HG03159 (cell line): ENCODE measurements at regions not wholly inside any gene's neighbourhood (a gene's known extent, or its start where the extent isn't known, plus 50 kb on each side); places are given as distances from the start of the nearest gene placed in this dataset.
"Not testable (repeated sequence)": the region's sequence is repeated elsewhere in the genome, so short reads cannot be mapped to it uniquely, and the experiment has no call there.

ENCODE experiments used
- ATAC-seq: cut with Tn5 transposase; IDR thresholded peaks from one replicate; pipeline ENCODE4 v1.9.1; 2021; ENCODE audit warnings: mild to moderate bottlenecking, moderate library complexity; ENCODE audit not compliant: unreplicated experiment

DNA sequence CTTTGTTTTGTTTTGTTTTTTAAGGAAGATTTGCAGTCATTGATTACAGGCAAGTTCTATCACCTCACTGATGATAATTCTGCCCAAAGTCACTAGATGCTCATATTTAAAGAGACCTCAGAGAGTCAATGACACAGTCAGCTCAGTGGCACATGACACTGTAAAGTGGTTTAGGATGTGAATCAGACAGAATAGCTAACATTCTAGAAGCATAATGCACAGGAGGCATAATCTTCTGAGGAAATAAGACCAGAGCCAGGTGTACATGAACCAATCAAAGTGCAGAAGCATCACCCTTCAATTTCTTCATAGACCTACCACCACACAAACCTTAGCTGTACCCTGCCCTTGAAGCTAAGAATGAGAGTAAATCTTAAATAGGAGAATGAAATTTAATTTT lies 268.5 kb downstream of the BRINP2 start:
- no peak for ATAC-seq

DNA sequence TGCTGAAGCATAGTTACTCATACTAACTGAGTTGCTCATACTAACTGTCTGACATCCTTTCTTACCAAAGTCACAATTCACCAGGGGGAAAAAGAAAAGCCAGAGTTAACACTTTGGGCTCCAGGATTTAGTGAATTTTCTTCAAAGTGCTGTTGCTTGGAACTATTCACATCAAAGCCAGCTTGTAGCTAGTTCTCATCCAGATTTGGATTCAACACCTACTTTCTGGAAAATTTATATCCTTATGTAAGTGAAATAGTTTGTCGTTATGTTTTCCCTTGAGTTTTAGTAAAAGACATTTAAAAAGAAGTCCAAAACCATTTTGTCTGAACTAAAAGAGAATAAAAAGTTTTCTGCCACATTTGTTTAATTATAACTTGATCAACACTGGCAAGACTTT lies 264.6 kb downstream of the BRINP2 start:
- no peak for ATAC-seq

DNA sequence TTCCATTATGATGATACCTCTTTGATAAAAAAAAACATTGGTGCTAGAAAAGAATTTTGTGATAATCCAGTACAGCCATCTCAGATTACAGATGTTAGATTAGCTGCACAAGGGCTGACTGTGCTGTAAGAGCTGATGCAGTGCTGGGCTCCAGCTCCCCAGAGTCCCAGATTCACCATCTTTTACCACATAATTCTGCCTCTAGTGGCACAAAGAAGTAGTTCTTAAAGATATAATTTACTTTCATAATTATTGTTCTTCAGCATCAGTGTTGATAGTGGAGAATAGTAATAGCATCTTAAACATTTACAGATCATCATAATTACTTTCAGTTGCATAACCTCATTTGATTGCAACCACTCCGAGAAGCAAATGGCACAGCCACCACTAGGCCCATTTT lies 262.1 kb downstream of the BRINP2 start:
- peak; percentile 76 for ATAC-seq

DNA sequence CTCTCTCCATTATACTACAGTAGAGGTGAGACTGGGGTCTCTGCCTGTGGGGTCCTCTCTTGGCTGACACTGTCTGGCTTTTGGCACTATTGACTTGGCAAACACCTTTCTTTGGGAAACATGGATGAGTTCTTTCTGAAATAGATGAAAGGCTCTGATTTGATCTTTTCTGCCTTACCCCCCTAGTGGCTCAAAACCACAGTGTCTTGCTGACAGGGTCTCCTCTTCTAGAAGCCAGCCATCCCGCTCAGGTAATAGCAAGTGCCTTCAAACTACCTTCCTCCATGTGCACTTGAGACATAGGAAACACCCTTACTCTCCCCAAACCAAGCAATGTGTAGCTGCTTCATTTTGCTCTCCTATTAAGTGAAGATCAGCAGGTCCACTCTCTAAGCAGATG lies 260.4 kb downstream of the BRINP2 start:
- ATAC-seq, result no peak

DNA sequence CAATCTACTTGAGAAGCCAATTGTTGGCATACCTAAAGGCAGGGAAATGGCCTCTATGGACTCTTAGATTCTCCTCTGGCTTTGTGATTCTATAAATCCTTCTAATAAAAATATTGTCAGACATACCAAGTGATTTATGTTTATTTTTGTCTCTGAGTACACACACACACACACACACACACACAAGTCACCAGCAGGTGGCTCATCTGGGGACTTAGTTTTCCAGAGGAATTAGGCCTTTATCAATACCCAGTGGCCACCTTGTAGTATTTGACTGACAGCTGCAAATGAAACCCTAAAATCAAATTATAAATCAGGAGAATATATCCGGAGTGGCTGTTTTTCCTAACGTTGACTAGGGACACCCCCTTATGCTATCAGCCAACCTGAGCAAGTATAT lies 258.5 kb downstream of the BRINP2 start:
- no peak for ATAC-seq

DNA sequence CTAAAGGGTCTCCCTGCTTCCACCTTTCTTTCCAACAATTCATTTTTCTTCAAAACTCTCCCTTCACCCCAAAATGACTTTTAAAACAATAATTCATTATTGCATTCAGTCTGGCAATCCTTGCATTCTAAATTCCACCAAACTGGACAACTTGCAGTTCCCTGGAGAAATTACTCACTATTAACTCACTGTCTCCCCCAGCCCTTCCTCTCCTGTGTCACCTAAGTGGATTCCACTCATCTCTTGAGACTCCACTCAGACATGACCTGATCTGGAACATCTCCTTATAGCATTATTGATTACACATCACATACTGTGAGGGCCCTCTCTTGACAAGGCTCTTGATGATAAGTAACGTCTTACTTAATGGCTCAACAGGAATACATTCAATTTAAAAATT lies 257.1 kb downstream of the BRINP2 start:
- no peak for ATAC-seq

DNA sequence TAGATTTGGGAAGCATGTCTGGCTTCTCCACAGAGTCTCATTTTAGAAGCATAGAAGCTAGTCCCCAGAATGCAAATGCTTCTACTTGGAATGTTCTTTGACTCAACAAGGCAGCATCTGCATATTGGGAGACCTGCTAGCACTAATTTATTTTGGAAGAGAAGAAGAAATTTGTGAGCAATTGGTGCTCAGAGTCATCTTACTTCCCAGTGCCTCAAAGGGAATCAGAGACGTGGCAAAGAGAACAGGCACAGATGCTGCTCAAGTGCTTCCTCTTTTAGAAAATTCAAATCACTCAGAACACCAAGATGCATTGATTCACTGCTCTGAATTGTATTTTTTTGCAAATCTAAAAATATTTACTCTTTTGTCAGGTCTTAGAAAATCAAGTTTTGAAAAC lies 255.7 kb downstream of the BRINP2 start:
- ATAC-seq, result no peak

DNA sequence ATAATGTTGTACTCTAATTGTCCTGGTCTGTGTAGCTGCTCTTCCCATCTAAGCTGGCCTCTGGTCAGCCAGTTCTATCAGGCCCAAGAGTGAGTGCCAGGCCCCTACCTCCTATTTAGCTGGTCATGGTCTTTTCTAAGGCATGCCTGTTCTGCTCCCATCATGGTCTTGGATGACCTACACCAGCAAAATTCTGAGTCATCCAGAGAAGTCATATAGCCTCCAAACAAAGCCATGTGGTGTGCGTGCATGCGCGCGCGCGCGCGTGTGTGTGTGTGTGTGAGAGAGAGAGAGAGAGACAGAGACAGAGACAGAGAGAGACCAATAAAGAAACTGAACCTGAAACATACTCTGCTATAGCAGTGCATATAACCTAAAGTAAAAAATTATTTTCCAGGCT lies 254.4 kb downstream of the BRINP2 start:
- ATAC-seq, result no peak

DNA sequence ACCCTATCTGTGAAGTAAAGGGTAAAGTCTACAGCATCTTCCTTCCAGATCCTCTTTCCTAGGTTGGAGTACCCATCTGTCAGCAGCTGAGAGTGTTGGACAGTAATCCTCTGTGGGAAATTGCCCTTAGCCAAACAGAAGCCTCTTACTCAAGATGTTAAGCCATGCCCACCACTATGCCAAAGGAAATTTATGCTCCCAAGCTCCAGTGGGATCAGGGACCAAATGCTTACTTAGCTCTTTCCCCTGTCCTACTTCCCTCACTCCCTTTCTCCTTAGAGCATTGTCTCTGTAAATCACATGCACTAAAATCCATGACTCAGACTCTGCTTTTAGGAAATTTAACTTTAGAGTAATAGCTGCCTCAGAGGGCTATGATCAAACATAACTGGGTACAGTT lies 254.0 kb downstream of the BRINP2 start:
- no peak for ATAC-seq

DNA sequence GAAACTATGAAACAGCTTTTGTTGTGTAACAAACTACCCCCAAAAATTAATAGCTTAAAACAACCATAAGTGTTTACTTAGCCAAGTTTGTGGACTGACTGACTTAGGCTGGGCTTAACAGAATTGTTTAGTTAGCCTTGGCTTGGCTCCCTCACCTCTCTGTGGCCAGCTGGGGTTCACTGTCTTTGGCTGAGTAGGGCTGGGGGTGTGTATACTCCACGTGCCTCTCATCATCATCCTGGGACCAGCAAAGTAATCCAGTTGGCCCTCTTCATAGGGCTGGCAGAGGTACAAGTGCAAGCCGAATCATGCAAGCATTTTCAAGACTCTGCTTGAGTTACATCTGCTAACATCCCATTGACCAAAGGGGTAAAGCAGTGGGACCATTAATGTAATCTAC lies 252.3 kb downstream of the BRINP2 start:
- ATAC-seq, result no peak

DNA sequence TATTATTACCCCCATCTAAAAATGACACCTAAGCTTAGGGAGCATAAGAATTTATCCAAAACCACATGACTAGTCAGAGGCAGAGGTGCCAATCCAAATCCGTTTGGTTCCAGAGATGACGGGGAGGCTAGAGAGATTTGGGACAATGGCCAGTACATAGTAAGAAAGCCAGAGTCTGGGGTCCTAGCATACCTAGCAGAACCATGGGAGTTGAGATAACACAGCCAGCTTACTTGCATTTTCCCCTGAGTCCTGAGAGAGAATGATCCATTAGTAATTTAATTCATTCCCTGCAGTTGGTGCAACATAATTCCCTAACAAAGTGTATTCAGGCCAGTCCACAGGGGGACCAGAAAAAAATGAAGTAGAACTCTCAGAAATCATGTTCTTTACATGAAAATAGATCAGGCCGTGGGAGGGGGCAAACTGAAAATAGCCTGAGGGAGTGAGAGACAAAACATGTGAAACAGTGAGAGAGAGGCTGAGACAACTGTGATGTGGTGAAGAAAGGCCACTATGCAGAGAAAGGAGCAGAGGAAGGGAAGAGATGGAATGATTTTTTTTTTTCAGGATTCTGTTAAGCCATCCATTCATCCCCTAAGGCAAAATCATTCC lies 243.3 kb downstream of the BRINP2 start:
- ATAC-seq, result no peak

DNA sequence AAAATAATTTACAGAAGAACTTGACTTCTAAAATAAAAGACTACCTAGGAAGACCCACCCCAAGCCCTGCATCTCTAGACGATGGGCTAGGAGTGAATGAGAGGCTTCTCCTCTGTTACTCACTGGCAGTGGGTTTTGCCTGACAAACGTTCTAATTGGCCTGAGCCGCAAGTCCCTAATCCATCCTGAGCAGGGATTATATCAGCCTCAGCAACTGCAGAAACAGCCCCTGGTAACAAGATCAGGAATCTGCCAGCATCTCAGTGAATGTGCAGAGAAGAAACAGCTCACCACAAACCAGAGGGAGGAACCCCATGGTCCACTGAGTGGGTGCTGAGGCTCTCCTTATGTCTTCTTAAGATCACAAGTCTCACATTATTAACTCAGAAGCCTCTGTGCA lies 240.6 kb downstream of the BRINP2 start:
- ATAC-seq, result no peak

DNA sequence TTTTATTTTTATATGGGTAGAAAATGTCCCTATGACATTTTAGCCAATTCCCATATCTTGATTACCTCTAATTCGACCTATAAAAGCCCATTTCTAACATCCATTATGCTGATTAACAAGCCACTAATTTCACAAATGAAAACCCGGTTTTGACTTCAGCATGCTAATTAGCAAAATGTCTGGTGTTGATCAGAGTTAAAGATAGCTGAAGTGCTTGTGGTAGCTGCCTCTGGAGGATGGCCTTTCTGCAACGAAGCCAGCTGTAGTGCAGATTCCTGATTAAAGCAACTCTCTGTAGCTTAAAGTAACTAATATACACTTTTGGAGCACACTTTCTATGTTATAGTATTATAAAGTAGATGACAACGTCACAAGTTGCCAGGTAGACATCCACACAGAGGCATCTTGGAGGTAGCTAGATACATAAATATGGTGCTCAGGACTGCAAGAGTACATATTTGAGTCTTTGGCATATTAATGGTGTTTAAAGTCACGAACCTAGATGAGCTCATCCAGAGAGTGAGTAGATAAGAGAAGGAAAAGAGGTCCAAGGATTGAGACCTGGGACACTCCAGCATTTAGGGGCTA lies 239.5 kb downstream of the BRINP2 start:
- no peak for ATAC-seq

DNA sequence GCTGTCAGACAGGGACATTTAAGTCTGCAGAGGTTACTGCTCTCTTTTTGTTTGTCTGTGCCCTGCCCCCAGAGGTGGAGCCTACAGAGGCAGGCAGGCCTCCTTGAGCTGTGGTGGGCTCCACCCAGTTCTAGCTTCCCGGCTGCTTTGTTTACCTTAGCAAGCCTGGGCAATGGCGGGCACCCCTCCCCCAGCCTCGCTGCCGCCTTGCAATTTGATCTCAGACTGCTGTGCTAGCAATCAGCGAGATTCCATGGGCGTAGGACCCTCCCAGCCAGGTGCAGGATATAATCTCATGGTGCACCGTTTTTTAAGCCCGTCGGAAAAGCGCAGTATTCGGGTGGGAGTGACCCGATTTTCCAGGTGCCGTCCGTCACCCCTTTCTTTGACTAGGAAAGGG lies 235.6 kb downstream of the BRINP2 start:
- ATAC-seq, result not testable (repeated sequence)

DNA sequence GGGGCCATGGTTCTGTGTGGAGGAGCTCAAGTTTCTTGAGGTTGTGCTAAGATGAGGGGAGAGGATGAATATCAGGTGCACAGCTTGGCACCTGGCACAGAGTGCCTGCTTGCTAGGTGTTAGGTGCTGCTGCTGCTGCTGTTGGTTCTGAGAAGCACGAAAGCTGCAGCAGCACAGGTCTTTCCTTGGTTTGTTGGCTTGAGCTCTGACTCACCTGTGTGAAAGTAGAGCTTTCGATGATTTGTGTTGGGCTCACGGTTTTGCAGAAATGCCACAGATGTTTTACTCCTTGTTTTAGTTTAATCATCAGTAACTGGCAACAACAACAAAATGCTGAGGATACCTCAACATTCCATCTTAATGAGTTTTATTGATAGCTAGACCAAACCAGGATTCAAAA lies 221.6 kb downstream of the BRINP2 start:
- ATAC-seq, result no peak

DNA sequence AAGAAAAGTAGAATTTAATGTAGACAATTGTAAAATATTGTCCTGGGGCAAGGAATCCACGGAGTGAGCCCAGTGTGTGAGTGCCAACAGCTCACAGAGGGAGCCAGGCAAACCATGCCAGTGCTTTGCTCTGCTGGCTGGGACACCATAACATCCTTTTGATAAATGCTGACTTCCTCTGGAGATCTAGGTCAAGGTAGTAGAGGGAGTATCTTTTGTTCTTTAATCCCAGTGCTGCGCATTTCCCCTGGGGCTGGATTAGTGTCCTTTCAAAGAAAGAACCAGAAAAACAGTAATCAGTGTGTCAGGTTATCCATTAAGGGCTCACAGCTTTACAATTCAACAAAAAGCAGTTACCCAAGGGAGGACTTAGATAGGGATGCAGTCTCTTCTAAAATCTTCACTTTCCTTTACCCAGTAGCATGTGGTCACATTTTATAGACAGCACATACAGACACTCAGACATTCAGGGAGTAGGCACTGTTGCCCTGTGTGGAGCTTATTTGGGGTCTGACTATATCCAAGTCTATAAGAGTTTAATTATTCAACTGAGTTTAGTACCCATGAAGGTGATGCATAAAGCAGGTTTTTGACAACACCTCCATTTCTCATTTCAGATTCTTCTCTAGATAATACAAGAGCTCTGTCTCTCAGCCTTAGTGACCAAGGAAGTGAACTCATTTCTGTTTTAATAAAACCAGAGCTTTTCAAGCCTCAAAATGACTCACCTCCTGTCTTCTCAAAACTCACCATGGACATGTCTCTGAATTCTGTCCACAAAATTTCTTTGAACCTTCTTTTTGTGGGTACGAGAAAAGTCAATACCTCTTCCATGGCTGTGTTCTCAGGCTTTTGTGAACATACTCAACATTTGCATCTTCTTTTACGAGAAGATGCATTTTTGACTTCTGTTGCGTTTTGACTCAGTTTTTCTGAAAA lies 215.3 kb downstream of the BRINP2 start:
- no peak for ATAC-seq

DNA sequence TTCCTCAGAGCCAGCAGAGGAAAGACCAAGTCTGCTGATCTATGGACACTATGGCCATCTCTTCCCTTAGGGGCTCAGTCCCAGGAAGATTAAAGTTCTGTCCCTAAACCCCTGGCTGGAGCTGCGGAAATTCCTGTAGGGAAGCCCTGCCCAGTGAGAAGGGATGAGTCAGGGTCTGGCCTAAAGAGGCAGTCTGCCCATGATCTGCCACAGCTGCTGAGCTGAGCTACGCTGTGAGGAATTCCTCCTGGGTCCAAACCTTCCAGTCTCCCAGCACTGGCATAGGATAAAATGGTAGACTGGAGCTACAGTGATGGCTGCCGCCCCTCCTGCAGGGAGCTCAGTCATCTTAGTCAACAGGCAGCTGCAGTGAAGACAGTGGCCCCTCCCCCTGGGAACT lies 213.7 kb downstream of the BRINP2 start:
- no peak for ATAC-seq

DNA sequence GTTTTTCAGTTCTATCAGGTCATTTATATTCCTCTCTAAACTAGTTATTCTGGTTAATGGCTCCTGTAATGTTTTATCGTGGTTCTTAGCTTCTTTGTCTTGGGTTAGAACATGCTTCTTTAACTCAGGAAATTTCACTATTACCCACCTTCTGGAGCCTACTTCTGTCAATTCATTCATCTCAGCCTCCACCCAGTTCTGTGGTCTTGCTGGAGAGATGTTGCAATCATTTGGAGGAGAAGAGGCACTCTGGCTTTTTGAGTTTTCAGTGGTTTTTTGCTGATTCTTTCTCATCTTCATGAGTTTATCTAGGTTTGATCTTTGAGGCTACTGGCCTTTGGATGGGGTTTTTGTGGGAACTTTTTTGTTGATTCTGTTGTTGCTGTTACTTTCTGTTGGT lies 213.0 kb downstream of the BRINP2 start:
- ATAC-seq, result no peak

DNA sequence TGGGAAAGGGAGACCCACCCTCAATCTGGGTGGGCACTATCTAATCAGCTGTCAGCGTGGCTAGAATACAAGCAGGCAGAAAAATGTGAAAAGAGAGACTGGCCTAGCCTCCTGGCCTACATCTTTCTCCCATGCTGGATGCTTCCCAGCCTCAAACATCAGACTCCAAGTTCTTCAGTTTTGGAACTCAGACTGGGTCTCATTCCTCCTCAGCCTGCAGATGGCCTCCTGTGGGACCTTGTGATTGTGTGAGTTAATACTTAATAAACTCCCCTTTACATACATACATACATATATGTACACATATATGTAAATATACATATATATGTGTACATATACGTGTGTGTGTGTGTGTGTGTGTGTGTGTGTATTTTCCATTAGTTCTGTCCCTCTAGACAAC lies 207.1 kb downstream of the BRINP2 start:
- no peak for ATAC-seq

DNA sequence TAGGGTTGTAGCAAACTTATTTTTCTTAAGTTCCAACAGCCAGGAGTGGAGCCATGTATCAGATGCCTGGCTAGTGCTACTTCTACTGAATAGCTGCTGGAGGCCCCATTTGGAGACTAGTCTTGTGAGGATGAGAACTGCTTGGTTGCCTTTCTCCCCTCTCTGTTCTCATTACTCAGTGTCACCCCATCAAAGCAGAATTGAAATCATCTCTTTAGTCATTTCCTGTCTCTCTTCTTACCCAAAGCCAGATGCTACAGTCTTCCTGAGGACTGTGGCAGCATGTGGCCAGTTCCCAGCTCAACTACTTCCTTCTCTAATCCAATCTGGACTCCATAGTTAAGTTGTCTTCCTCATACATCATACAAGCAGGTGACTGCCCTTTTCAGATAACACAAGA lies 197.5 kb downstream of the BRINP2 start:
- ATAC-seq, result no peak

DNA sequence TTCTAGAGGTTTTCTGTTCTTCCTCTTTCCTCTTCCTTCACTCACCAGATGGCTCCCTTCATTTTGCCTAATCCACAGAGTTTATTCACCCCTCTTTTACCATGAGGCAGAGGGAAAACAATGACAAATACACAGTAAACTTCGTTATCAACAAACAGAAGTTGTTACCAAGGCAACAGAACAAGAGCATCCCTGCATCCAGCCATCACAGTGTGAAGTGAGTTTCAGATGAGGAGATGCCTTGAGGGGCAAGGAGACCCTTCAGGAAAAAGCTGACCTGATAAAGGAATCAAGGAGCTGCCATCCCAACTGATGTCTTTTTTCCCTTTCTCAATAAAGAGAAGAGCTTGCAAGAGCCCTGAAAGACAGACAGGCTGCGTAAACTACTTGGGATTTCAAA lies 195.3 kb downstream of the BRINP2 start:
- ATAC-seq, result no peak

DNA sequence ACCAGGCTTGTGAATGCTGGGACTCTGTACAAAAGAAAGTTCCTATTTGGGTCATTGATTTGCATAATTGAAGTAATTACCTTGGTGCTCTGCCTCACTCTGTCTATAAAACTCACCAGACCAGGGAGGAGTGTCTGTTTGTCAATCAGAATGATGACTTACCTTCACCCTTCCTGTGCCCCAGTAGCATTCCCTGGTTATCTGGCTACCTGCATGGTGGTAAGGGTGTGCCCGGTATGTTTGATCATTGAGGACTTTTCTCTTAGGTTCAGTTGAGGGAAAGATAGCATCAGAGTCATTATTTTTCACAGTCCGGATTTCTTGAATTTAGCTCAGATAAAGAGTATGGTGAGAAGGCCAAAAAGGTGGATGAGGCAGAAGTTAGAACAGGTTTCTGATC lies 190.0 kb downstream of the BRINP2 start:
- ATAC-seq, result no peak
